Ascending aorta (tissue), 2 donors: ENCODE measurements at regions not wholly inside any gene's neighbourhood (a gene's known extent, or its start where the extent isn't known, plus 50 kb on each side); places are given as distances from the start of the nearest gene placed in this dataset.
A peak's percentile ranks its signal among the peaks of the same experiment; 100 is the strongest.

Experiments
- DNase-seq, 2 donors: peaks; one replicate each; pipeline ENCODE4 v3.0.0-alpha.2; 2019; ENCODE audit warnings: low spot score in 2 of 2
- H3K27ac ChIP-seq, 2 donors: fragments of 200-600 bp; sonication (generic); one replicate each; pipeline ENCODE4 v1.5.1; 2016 to 2017; ENCODE audit warnings: mild to moderate bottlenecking in 1 of 2
- H3K27me3 ChIP-seq: fragments of 200-600 bp; sonication (generic); one replicate; pipeline ENCODE4 v1.5.1; 2017
- H3K36me3 ChIP-seq, 2 donors: fragments of 200-600 bp; sonication (generic); one replicate each; pipeline ENCODE4 v1.5.1; 2016
- H3K4me1 ChIP-seq, 2 donors: fragments of 200-600 bp; sonication (generic); one replicate each; pipeline ENCODE4 v1.5.1; 2016 to 2017; ENCODE audit warnings: mild to moderate bottlenecking in 1 of 2
- H3K4me3 ChIP-seq, 2 donors: fragments of 200-600 bp; sonication (generic); one replicate each; pipeline ENCODE4 v1.5.1; 2016 to 2017; ENCODE audit warnings: mild to moderate bottlenecking in 1 of 2
- H3K9me3 ChIP-seq, 2 donors: fragments of 200-600 bp; sonication (generic); one replicate each; pipeline ENCODE4 v1.5.1; 2016
- intact Hi-C: fragments of 100-400 bp; cut with DNase I; formaldehyde crosslinking; loops from one replicate; pipeline ENCODE4 v1.15.1; 2023
- TF ChIP-seq, protein P1 (sequence below), 3 experiments: fragments of 200-600 bp in 2 of 3; fragments of 450-650 bp in 1 of 3; sonication (generic) in 2 of 3; IDR thresholded peaks; one replicate each; pipeline ENCODE4 v1.5.1; 2016 to 2019; ENCODE audit warnings: antibody characterized with exemption in 3 of 3, mild to moderate bottlenecking in 1 of 3, moderate library complexity in 1 of 3

- TF ChIP-seq, protein P1, sequence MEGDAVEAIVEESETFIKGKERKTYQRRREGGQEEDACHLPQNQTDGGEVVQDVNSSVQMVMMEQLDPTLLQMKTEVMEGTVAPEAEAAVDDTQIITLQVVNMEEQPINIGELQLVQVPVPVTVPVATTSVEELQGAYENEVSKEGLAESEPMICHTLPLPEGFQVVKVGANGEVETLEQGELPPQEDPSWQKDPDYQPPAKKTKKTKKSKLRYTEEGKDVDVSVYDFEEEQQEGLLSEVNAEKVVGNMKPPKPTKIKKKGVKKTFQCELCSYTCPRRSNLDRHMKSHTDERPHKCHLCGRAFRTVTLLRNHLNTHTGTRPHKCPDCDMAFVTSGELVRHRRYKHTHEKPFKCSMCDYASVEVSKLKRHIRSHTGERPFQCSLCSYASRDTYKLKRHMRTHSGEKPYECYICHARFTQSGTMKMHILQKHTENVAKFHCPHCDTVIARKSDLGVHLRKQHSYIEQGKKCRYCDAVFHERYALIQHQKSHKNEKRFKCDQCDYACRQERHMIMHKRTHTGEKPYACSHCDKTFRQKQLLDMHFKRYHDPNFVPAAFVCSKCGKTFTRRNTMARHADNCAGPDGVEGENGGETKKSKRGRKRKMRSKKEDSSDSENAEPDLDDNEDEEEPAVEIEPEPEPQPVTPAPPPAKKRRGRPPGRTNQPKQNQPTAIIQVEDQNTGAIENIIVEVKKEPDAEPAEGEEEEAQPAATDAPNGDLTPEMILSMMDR (IDR thresholded peaks at IDR 0.05): no peak
- H3K4me3 ChIP-seq: no peak overlapping the region
- no peaks in the 10 kb centered on the region for H3K27me3 ChIP-seq
- H3K27ac ChIP-seq: no peak overlapping the region
- H3K9me3 ChIP-seq: no peaks in the 10 kb centered on the region
- peaks cover 0 to 4% of the 10 kb centered on the region in 2 donors for H3K4me1 ChIP-seq
- intact Hi-C loops: loop anchor here (10.0 kb wide), 1 partner anchor 720 kb away; no protein-coding TSS in a partner anchor
- DNase-seq: no peak
- no peaks in the 10 kb centered on the region for H3K36me3 ChIP-seq
These were observed 216.9 kb downstream of the C7orf25 start for GRCh38 chr7:42694894-42695507.

GRCh38 chr7:42693722-42694121 lies 218.1 kb downstream of the C7orf25 start:
- Histone ChIP-seq H3K27me3 (no peaks in the 10 kb centered on the region), H3K4me3 (no peak overlapping the region), H3K4me1 (peaks cover 0 to 4% of the 10 kb centered on the region in 2 donors), H3K9me3 (no peaks in the 10 kb centered on the region), H3K36me3 (no peaks in the 10 kb centered on the region), H3K27ac (no peak overlapping the region)
- TF ChIP-seq, protein P1 (IDR thresholded peaks at IDR 0.05): no peak
- intact Hi-C loops: loop anchor here (10.0 kb wide), 1 partner anchor 719 kb away; no protein-coding TSS in a partner anchor
- no peak for DNase-seq

DNA sequence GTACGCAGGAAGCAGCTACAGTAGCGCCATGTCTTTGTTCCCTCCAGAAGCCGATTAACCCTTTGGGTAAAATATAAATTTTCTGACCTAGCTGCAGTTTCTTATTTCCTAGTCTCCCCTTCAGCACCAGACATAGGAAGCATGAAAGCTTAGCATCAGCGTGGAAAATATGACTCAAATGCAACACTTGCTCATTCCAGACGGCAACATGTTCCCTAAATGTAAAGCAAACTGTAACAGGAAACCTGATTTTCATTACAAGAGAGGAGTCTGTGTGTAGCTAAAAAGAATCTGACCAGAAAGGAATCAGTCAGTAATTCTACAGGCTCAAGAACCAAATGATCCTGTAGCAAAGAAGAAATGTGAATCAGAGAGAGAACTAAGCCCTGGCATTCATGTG lies 219.2 kb downstream of the C7orf25 start:
- Histone ChIP-seq H3K27me3 (no peaks in the 10 kb centered on the region), H3K36me3 (no peaks in the 10 kb centered on the region), H3K4me3 (no peak overlapping the region), H3K4me1 (peaks cover 0 to 4% of the 10 kb centered on the region in 2 donors), H3K9me3 (no peaks in the 10 kb centered on the region), H3K27ac (no peak overlapping the region)
- TF ChIP-seq, protein P1 (IDR thresholded peaks at IDR 0.05): no peak
- no peak for DNase-seq
- intact Hi-C loops: loop anchor here (10.0 kb wide), 1 partner anchor 718 kb away; no protein-coding TSS in a partner anchor

GRCh38 chr7:42690794-42691639 lies 220.9 kb downstream of the C7orf25 start:
- Histone ChIP-seq H3K4me3 (no peak overlapping the region), H3K4me1 (peaks cover 0 to 4% of the 10 kb centered on the region in 2 donors), H3K27ac (no peak overlapping the region), H3K36me3 (no peaks in the 10 kb centered on the region), H3K27me3 (no peaks in the 10 kb centered on the region), H3K9me3 (no peaks in the 10 kb centered on the region)
- intact Hi-C loops: loop anchor here (2.0 to 10.0 kb wide), 2 partner anchors 716 to 750 kb away; no protein-coding TSS in a partner anchor
- no peak for DNase-seq
- TF ChIP-seq, protein P1 (IDR thresholded peaks at IDR 0.05): peak in 2 of 3 experiments; percentile 31 to 51

DNA sequence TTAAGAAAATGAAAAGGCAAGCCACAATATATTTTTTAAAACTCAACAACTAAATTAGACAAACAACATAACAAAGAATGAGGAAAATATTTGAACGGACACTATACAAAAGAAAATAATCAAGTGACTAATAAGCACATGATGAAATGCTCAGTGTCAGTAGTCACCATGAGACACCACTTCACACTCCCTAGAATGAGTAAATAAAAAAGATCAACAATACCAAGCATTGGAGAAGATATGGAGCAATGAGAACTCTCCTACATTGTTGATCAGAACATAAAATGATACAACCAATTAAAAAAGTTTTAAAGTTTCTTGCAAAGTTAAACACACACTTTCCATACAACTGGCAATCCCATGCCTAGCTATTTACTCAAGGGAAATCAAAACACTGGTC lies 222.2 kb downstream of the C7orf25 start:
- Histone ChIP-seq H3K4me1 (peaks cover 0 to 4% of the 10 kb centered on the region in 2 donors), H3K4me3 (no peak overlapping the region), H3K27me3 (no peaks in the 10 kb centered on the region), H3K36me3 (no peaks in the 10 kb centered on the region), H3K9me3 (no peaks in the 10 kb centered on the region), H3K27ac (no peak overlapping the region)
- TF ChIP-seq, protein P1 (IDR thresholded peaks at IDR 0.05): no peak
- no peak for DNase-seq
- intact Hi-C loops: loop anchor here (2.0 to 10.0 kb wide), 2 partner anchors 715 to 749 kb away; no protein-coding TSS in a partner anchor
